HG03565 (cell line): ENCODE measurements at regions not wholly inside any gene's neighbourhood (a gene's known extent, or its start where the extent isn't known, plus 50 kb on each side); places are given as distances from the start of the nearest gene placed in this dataset.
"Not testable (repeated sequence)": the region's sequence is repeated elsewhere in the genome, so short reads cannot be mapped to it uniquely, and the experiment has no call there.

ENCODE experiments used
- ATAC-seq: cut with Tn5 transposase; IDR thresholded peaks from one replicate; pipeline ENCODE4 v1.9.1; 2021; ENCODE audit warnings: mild to moderate bottlenecking, moderate library complexity; ENCODE audit not compliant: unreplicated experiment

- no peak for ATAC-seq
Observed at GRCh38 chr14:84420221-84420620, 1109.7 kb upstream of the FLRT2 start.

GRCh38 chr14:84421621-84422020, 1108.3 kb upstream of the FLRT2 start:
- no peak for ATAC-seq

GRCh38 chr14:84425968-84426367, 1104.0 kb upstream of the FLRT2 start:
- no peak for ATAC-seq

GRCh38 chr14:84432676-84433075, 1097.3 kb upstream of the FLRT2 start:
- ATAC-seq = no peak

- ATAC-seq = no peak
Observed at GRCh38 chr14:84433961-84434360, 1096.0 kb upstream of the FLRT2 start.

- ATAC-seq = no peak
Observed at GRCh38 chr14:84435820-84436324, 1094.1 kb upstream of the FLRT2 start.

GRCh38 chr14:84436528-84436927, 1093.4 kb upstream of the FLRT2 start:
- no peak for ATAC-seq

- no peak for ATAC-seq
Observed at GRCh38 chr14:84442521-84442920, 1087.4 kb upstream of the FLRT2 start.

- no peak for ATAC-seq
Observed at GRCh38 chr14:84445486-84445885, 1084.5 kb upstream of the FLRT2 start.

- no peak for ATAC-seq
Observed at GRCh38 chr14:84446250-84446649, 1083.7 kb upstream of the FLRT2 start.

GRCh38 chr14:84453307-84453950, 1076.5 kb upstream of the FLRT2 start:
- no peak for ATAC-seq

- no peak for ATAC-seq
Observed at GRCh38 chr14:84454114-84454513, 1075.8 kb upstream of the FLRT2 start.

- ATAC-seq = no peak
Observed at GRCh38 chr14:84456946-84457345, 1073.0 kb upstream of the FLRT2 start.

- no peak for ATAC-seq
Observed at GRCh38 chr14:84458881-84459280, 1071.1 kb upstream of the FLRT2 start.

- ATAC-seq = no peak
Observed at GRCh38 chr14:84465880-84466279, 1064.1 kb upstream of the FLRT2 start.

- no peak for ATAC-seq
Observed at GRCh38 chr14:84468153-84468552, 1061.8 kb upstream of the FLRT2 start.

GRCh38 chr14:84477996-84478395, 1051.9 kb upstream of the FLRT2 start:
- ATAC-seq = no peak

- ATAC-seq = no peak
Observed at GRCh38 chr14:84482256-84483071, 1047.5 kb upstream of the FLRT2 start.

- ATAC-seq = no peak
Observed at GRCh38 chr14:84483072-84483420, 1046.9 kb upstream of the FLRT2 start.

- not testable (repeated sequence) for ATAC-seq
Observed at GRCh38 chr14:84484243-84484642, 1045.7 kb upstream of the FLRT2 start.

GRCh38 chr14:84485036-84485435, 1044.9 kb upstream of the FLRT2 start:
- no peak for ATAC-seq

- ATAC-seq = no peak
Observed at GRCh38 chr14:84490081-84490480, 1039.9 kb upstream of the FLRT2 start.
